ENCODE measurements at regions not wholly inside any gene's neighbourhood (a gene's known extent, or its start where the extent isn't known, plus 50 kb on each side); places are given as distances from the start of the nearest gene placed in this dataset.
A peak's percentile ranks its signal among the peaks of the same experiment; 100 is the strongest.

DNA sequence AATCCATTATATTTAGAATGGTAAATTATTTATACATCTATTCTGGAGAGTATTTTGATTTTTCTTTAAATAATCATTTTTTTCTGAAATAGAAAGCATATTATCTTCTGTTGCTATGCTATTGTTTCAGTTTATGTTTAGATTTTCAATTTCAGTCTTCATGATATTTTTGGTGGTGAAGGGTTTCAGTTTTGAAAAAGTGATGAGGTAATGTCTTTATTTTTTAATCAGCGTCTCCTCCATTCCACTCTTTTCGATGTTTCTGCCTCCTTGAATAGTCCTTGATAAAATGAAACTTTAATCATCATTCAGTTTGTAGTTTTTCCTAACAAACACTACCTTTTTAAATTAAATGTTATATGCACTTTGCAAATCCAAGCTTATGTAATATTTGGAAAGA is 428.6 kb downstream of the PTPRC start:
- H3K36me3 ChIP-seq (ENCODE audit: control insufficient read depth in 2 of 3, insufficient read depth in 3 of 3, low read length in 3 of 3), result no peaks in the 10 kb centered on the region
- no peaks in the 10 kb centered on the region for H3K9me3 ChIP-seq (ENCODE audit: control insufficient read depth in 2 of 3, insufficient read depth in 1 of 3, low read length in 3 of 3)
- no peak overlapping the region for H3K4me3 ChIP-seq (ENCODE audit: low read length in 3 of 3)
- TF ChIP-seq CTCF (IDR thresholded peaks at IDR 0.05; ENCODE audit: borderline replicate concordance, extremely low read depth, insufficient read depth), result no peak
- DNase-seq (no peak), FAIRE-seq (peak; percentile 44)
- H3K9ac ChIP-seq (ENCODE audit: low read length in 3 of 3), result no peak overlapping the region
- H3K4me1 ChIP-seq (ENCODE audit: control insufficient read depth in 2 of 3, insufficient read depth in 2 of 3, low read depth in 1 of 3, low read length in 3 of 3), result no peaks in the 10 kb centered on the region
- no peak overlapping the region for H3K27ac ChIP-seq (ENCODE audit: low read depth in 2 of 2, low read length in 2 of 2)
- intact Hi-C loops (cut with DNase I), result no loop called here
- no peaks in the 10 kb centered on the region for H3K27me3 ChIP-seq (ENCODE audit: control insufficient read depth, insufficient read depth, low read length)

DNA sequence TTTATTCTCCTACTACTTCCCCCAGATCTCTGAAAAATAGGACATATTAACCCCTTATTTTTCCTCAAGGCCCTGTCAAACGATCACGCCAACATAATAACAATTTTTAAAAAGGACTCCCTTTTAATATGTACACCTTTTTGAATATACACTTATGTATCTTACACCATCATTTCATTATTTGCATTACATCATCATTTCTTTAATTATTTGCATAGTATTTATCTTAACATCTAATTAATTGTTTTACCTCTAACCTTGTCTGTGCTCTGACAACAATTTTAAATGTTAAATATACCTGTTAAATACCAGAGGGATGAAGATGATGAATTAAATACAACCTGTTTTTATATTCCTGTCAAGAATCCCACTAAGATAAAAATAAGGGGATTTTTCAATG is 432.2 kb downstream of the PTPRC start:
- no peak for TF ChIP-seq CTCF (IDR thresholded peaks at IDR 0.05; ENCODE audit: borderline replicate concordance, extremely low read depth, insufficient read depth)
- DNase-seq (no peak), FAIRE-seq (no peak)
- Histone ChIP-seq H3K27me3 (ENCODE audit: control insufficient read depth, insufficient read depth, low read length) (no peaks in the 10 kb centered on the region), H3K36me3 (ENCODE audit: control insufficient read depth in 2 of 3, insufficient read depth in 3 of 3, low read length in 3 of 3) (no peaks in the 10 kb centered on the region), H3K4me1 (ENCODE audit: control insufficient read depth in 2 of 3, insufficient read depth in 2 of 3, low read depth in 1 of 3, low read length in 3 of 3) (no peaks in the 10 kb centered on the region), H3K9me3 (ENCODE audit: control insufficient read depth in 2 of 3, insufficient read depth in 1 of 3, low read length in 3 of 3) (no peaks in the 10 kb centered on the region), H3K27ac (ENCODE audit: low read depth in 2 of 2, low read length in 2 of 2) (no peak overlapping the region), H3K4me3 (ENCODE audit: low read length in 3 of 3) (no peak overlapping the region), H3K9ac (ENCODE audit: low read length in 3 of 3) (no peak overlapping the region)
- intact Hi-C loops (cut with DNase I), result no loop called here

DNA sequence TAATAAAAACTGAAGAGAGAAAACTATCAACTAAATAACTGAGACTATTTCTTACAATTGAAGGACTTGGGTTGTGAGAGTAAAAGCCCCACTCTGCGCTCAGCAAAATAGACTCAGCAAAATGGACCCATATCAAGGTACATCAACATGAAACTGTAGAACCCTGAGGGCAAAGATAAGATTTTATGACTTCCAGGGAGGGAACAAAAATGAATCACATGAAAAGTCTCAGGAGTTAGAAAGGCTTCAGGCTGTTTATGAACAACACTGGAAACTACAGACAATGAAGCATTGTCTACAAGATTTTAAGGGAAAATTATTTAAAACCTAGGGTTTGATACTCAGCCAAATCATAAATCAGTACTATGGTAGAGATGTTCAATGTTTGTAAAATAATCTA is 434.3 kb downstream of the PTPRC start:
- no peak for DNase-seq
- Histone ChIP-seq H3K27ac (ENCODE audit: low read depth in 2 of 2, low read length in 2 of 2) (no peak overlapping the region), H3K36me3 (ENCODE audit: control insufficient read depth in 2 of 3, insufficient read depth in 3 of 3, low read length in 3 of 3) (no peaks in the 10 kb centered on the region), H3K4me1 (ENCODE audit: control insufficient read depth in 2 of 3, insufficient read depth in 2 of 3, low read depth in 1 of 3, low read length in 3 of 3) (no peaks in the 10 kb centered on the region), H3K27me3 (ENCODE audit: control insufficient read depth, insufficient read depth, low read length) (no peaks in the 10 kb centered on the region), H3K9me3 (ENCODE audit: control insufficient read depth in 2 of 3, insufficient read depth in 1 of 3, low read length in 3 of 3) (no peaks in the 10 kb centered on the region), H3K9ac (ENCODE audit: low read length in 3 of 3) (no peak overlapping the region), H3K4me3 (ENCODE audit: low read length in 3 of 3) (no peak overlapping the region)
- intact Hi-C loops (cut with DNase I), result no loop called here
- FAIRE-seq, result no peak
- no peak for TF ChIP-seq CTCF (IDR thresholded peaks at IDR 0.05; ENCODE audit: borderline replicate concordance, extremely low read depth, insufficient read depth)

DNA sequence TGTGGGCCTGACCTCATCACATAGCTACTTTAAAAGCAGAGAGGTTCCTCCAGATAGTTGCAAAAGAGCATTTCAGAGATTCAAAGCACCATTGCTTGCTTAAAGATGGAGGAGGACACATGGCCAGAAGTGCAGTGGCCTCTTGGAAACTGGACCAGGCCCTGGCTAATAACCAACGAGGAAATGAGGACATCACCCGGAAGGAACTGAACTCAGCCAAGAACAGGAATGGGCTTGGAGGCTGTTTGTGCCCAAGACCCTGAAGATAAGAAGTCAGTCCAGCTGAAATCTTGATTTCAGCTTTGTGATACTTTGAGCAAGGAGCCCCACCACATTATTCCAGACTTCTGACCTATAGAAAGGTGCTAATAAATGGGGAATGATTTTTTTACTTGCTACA is 437.0 kb downstream of the PTPRC start:
- H3K27ac ChIP-seq (ENCODE audit: low read depth in 2 of 2, low read length in 2 of 2), result no peak overlapping the region
- intact Hi-C loops (cut with DNase I), result no loop called here
- no peak overlapping the region for H3K4me3 ChIP-seq (ENCODE audit: low read length in 3 of 3)
- no peaks in the 10 kb centered on the region for H3K36me3 ChIP-seq (ENCODE audit: control insufficient read depth in 2 of 3, insufficient read depth in 3 of 3, low read length in 3 of 3)
- H3K9ac ChIP-seq (ENCODE audit: low read length in 3 of 3), result no peak overlapping the region
- H3K4me1 ChIP-seq (ENCODE audit: control insufficient read depth in 2 of 3, insufficient read depth in 2 of 3, low read depth in 1 of 3, low read length in 3 of 3), result no peaks in the 10 kb centered on the region
- no peak for TF ChIP-seq CTCF (IDR thresholded peaks at IDR 0.05; ENCODE audit: borderline replicate concordance, extremely low read depth, insufficient read depth)
- H3K27me3 ChIP-seq (ENCODE audit: control insufficient read depth, insufficient read depth, low read length), result no peaks in the 10 kb centered on the region
- no peak for DNase-seq
- H3K9me3 ChIP-seq (ENCODE audit: control insufficient read depth in 2 of 3, insufficient read depth in 1 of 3, low read length in 3 of 3), result no peaks in the 10 kb centered on the region
- no peak for FAIRE-seq

Data from kidney (tissue), 13 donors.